Type B pancreatic cell (in vitro differentiated cells): ENCODE measurements at regions not wholly inside any gene's neighbourhood (a gene's known extent, or its start where the extent isn't known, plus 50 kb on each side); places are given as distances from the start of the nearest gene placed in this dataset.

ENCODE experiments used
- DNase-seq: peaks from one replicate; pipeline ENCODE4 v3.0.0; 2021; ENCODE audit warnings: mixed read lengths; ENCODE audit not compliant: unreplicated experiment; ENCODE audit errors: extremely low spot score
- H3K27ac Mint-ChIP-seq: 2 replicates; pipeline ENCODE4 v1.8.0; 2021; ENCODE audit warnings: mild to moderate bottlenecking, mixed read lengths
- H3K27me3 Mint-ChIP-seq: 2 replicates; pipeline ENCODE4 v1.8.0; 2021; ENCODE audit warnings: mixed read lengths
- H3K36me3 Mint-ChIP-seq: 2 replicates; pipeline ENCODE4 v1.8.0; 2021; ENCODE audit warnings: mixed read lengths
- H3K4me1 Mint-ChIP-seq: one replicate; pipeline ENCODE4 v1.8.0; 2021; ENCODE audit warnings: mixed read lengths; ENCODE audit not compliant: unreplicated experiment
- H3K4me3 Mint-ChIP-seq: 2 replicates; pipeline ENCODE4 v1.8.0; 2021; ENCODE audit warnings: mild to moderate bottlenecking, mixed read lengths
- H3K9me3 Mint-ChIP-seq: 2 replicates; pipeline ENCODE4 v1.8.0; 2021; ENCODE audit warnings: mixed read lengths
- CTCF ChIP-seq: fragments of 200-600 bp; sonication (generic); conservative IDR thresholded peaks from 2 replicates; pipeline ENCODE4 v1.5.0; 2021; ENCODE audit warnings: antibody characterized with exemption, mild to moderate bottlenecking

GRCh38 chr12:42643881-42644579 lies 54.5 kb upstream of the PRICKLE1 start:
- Mint-ChIP-seq H3K27ac (no peak overlapping the region), H3K4me3 (no peak overlapping the region), H3K9me3 (peaks cover 2% of the 10 kb centered on the region), H3K36me3 (no peaks in the 10 kb centered on the region), H3K4me1 (peaks cover 21% of the 10 kb centered on the region), H3K27me3 (no peaks in the 10 kb centered on the region)
- no peak for DNase-seq
- no peak for TF ChIP-seq CTCF

- Mint-ChIP-seq H3K4me1 (peaks cover 25% of the 10 kb centered on the region), H3K27ac (no peak overlapping the region), H3K4me3 (no peak overlapping the region), H3K27me3 (no peaks in the 10 kb centered on the region), H3K36me3 (no peaks in the 10 kb centered on the region), H3K9me3 (no peaks in the 10 kb centered on the region)
- DNase-seq: no peak
- no peak for TF ChIP-seq CTCF
Measured at GRCh38 chr12:42641221-42641885, 51.8 kb upstream of the PRICKLE1 start.

GRCh38 chr12:42640391-42640790 lies 50.8 kb upstream of the PRICKLE1 start:
- DNase-seq: no peak
- Mint-ChIP-seq H3K4me1 (peaks cover 25% of the 10 kb centered on the region), H3K9me3 (no peaks in the 10 kb centered on the region), H3K4me3 (no peak overlapping the region), H3K27me3 (no peaks in the 10 kb centered on the region), H3K36me3 (no peaks in the 10 kb centered on the region), H3K27ac (no peak overlapping the region)
- no peak for TF ChIP-seq CTCF

- peaks cover 25% of the 10 kb centered on the region for H3K4me1 Mint-ChIP-seq
Measured at GRCh38 chr12:42639556-42639955, 50.0 kb upstream of the PRICKLE1 start.

More at GRCh38 chr12:42639556-42639955, 50.0 kb upstream of the PRICKLE1 start:
- Mint-ChIP-seq H3K9me3 (no peaks in the 10 kb centered on the region), H3K36me3 (no peaks in the 10 kb centered on the region), H3K4me3 (no peak overlapping the region), H3K27me3 (no peaks in the 10 kb centered on the region), H3K27ac (no peak overlapping the region)
- TF ChIP-seq CTCF: no peak
- DNase-seq: no peak
